ENCODE measurements at regions not wholly inside any gene's neighbourhood (a gene's known extent, or its start where the extent isn't known, plus 50 kb on each side); places are given as distances from the start of the nearest gene placed in this dataset.
A peak's percentile ranks its signal among the peaks of the same experiment; 100 is the strongest.

GRCh38 chr4:159607809-159608208, 504.9 kb downstream of the RAPGEF2 start:
- in situ Hi-C loops (cut with HindIII; ENCODE audit: low sequenced_read_pairs) = no loop called here
- no peak for DNase-seq (ENCODE audit: low read depth)
- H3K4me3 ChIP-seq (ENCODE audit: low read depth, low read length) = no peak overlapping the region
- TF ChIP-seq, protein P1, sequence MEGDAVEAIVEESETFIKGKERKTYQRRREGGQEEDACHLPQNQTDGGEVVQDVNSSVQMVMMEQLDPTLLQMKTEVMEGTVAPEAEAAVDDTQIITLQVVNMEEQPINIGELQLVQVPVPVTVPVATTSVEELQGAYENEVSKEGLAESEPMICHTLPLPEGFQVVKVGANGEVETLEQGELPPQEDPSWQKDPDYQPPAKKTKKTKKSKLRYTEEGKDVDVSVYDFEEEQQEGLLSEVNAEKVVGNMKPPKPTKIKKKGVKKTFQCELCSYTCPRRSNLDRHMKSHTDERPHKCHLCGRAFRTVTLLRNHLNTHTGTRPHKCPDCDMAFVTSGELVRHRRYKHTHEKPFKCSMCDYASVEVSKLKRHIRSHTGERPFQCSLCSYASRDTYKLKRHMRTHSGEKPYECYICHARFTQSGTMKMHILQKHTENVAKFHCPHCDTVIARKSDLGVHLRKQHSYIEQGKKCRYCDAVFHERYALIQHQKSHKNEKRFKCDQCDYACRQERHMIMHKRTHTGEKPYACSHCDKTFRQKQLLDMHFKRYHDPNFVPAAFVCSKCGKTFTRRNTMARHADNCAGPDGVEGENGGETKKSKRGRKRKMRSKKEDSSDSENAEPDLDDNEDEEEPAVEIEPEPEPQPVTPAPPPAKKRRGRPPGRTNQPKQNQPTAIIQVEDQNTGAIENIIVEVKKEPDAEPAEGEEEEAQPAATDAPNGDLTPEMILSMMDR (IDR thresholded peaks at IDR 0.05; ENCODE audit: low read depth, low read length, missing control alignments) = no peak

- peak; percentile 75 for DNase-seq (ENCODE audit: low read depth)
- TF ChIP-seq, protein P1 (IDR thresholded peaks at IDR 0.05; ENCODE audit: low read depth, low read length, missing control alignments) = peak; percentile 34
- no peak overlapping the region for H3K4me3 ChIP-seq (ENCODE audit: low read depth, low read length)
- in situ Hi-C loops (cut with HindIII; ENCODE audit: low sequenced_read_pairs) = no loop called here
Measured at GRCh38 chr4:159608436-159608835, 505.6 kb downstream of the RAPGEF2 start.

DNA sequence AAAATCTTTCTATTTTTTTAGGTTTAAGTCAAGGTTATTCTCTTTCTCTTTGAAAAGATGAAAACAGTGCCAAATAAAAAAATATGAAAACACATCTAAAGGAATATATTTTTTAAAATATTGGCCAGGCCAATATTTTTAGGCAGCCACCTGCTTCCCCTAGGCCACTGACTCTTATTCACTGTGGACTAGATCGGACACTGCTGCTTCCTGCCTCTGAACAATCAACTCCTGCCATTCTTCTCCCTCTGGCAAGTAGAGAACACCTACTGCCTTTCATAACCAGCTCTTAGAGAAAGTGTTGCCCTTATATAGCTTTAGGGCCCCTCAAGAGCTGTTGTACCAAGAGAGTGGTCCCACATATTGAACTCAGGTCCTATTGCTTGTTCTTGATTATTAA, 529.2 kb downstream of the RAPGEF2 start:
- TF ChIP-seq, protein P1 (IDR thresholded peaks at IDR 0.05; ENCODE audit: low read depth, low read length, missing control alignments) = no peak
- no peak for DNase-seq (ENCODE audit: low read depth)
- no peak overlapping the region for H3K4me3 ChIP-seq (ENCODE audit: low read depth, low read length)
- in situ Hi-C loops (cut with HindIII; ENCODE audit: low sequenced_read_pairs) = no loop called here

DNA sequence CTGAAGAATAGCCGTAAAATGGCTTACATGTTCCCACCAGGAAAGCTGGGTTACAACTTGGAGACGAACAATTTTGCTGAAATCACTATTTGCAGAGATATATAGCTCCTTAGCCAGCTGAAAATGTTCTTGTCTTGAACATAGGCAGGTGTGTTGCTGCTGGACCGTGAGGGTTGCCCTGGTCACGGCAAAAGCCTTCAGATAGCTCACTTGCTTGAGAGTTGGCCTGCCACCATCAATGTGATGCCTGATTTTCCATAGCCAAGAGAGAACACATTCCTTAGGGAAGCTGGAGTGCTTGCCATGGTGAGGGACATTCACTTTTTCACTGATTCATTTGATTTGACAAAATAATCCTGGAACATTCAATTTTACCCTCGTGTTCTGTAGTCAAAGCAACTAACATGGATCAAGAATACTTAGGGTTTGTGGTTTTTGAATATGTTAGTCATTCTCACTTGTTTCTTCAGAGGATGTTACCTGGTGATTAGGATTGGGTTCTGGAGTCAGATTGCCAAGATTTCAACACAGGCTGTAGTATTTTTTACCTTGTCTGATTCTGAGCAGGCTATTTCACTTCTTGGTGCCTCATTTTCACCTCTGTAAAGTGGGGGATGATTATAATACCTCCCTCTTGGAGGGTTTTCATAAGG, 536.9 kb downstream of the RAPGEF2 start:
- TF ChIP-seq, protein P1 (IDR thresholded peaks at IDR 0.05; ENCODE audit: low read depth, low read length, missing control alignments) = no peak
- DNase-seq (ENCODE audit: low read depth) = peak; percentile 37

GRCh38 chr4:159649237-159649636, 546.4 kb downstream of the RAPGEF2 start:
- in situ Hi-C loops (cut with HindIII; ENCODE audit: low sequenced_read_pairs) = no loop called here
- no peak overlapping the region for H3K4me3 ChIP-seq (ENCODE audit: low read depth, low read length)
- no peak for DNase-seq (ENCODE audit: low read depth)
- TF ChIP-seq, protein P1 (IDR thresholded peaks at IDR 0.05; ENCODE audit: low read depth, low read length, missing control alignments) = no peak

More for the DNA sequence above, 536.9 kb downstream of the RAPGEF2 start:
- in situ Hi-C loops (cut with HindIII; ENCODE audit: low sequenced_read_pairs) = no loop called here
- H3K4me3 ChIP-seq (ENCODE audit: low read depth, low read length) = no peak overlapping the region

GRCh38 chr4:159652871-159653270, 550.0 kb downstream of the RAPGEF2 start:
- H3K4me3 ChIP-seq (ENCODE audit: low read depth, low read length) = no peak overlapping the region
- no peak for DNase-seq (ENCODE audit: low read depth)
- in situ Hi-C loops (cut with HindIII; ENCODE audit: low sequenced_read_pairs) = no loop called here
- TF ChIP-seq, protein P1 (IDR thresholded peaks at IDR 0.05; ENCODE audit: low read depth, low read length, missing control alignments) = no peak

Measured in astrocyte of the cerebellum (primary cell).